B cell (primary cell): ENCODE measurements at regions not wholly inside any gene's neighbourhood (a gene's known extent, or its start where the extent isn't known, plus 50 kb on each side); places are given as distances from the start of the nearest gene placed in this dataset.

ENCODE experiments used
- CTCF ChIP-seq: fragments of 200-600 bp; IDR thresholded peaks from one replicate; pipeline ENCODE4 v1.8.0; 2022; ENCODE audit warnings: antibody characterized with exemption, mild to moderate bottlenecking
- EZH2 ChIP-seq: IDR thresholded peaks from 2 replicates; pipeline ENCODE4 v1.6.1; 2012; ENCODE audit warnings: borderline replicate concordance, low read depth, mild to moderate bottlenecking, moderate library complexity, low read length; ENCODE audit not compliant: insufficient read depth, poor library complexity, severe bottlenecking

GRCh38 chr1:29960876-29961275 is 724.6 kb downstream of the PTPRU start:
- no peak for TF ChIP-seq CTCF
- TF ChIP-seq EZH2, result no peak
